GM18498 (cell line): ENCODE measurements at regions not wholly inside any gene's neighbourhood (a gene's known extent, or its start where the extent isn't known, plus 50 kb on each side); places are given as distances from the start of the nearest gene placed in this dataset.
"Not testable (repeated sequence)": the region's sequence is repeated elsewhere in the genome, so short reads cannot be mapped to it uniquely, and the experiment has no call there.

Experiments used
- ATAC-seq: cut with Tn5 transposase; IDR thresholded peaks from one replicate; pipeline ENCODE4 v1.9.1; 2021; ENCODE audit warnings: mild to moderate bottlenecking, moderate library complexity; ENCODE audit not compliant: unreplicated experiment

DNA sequence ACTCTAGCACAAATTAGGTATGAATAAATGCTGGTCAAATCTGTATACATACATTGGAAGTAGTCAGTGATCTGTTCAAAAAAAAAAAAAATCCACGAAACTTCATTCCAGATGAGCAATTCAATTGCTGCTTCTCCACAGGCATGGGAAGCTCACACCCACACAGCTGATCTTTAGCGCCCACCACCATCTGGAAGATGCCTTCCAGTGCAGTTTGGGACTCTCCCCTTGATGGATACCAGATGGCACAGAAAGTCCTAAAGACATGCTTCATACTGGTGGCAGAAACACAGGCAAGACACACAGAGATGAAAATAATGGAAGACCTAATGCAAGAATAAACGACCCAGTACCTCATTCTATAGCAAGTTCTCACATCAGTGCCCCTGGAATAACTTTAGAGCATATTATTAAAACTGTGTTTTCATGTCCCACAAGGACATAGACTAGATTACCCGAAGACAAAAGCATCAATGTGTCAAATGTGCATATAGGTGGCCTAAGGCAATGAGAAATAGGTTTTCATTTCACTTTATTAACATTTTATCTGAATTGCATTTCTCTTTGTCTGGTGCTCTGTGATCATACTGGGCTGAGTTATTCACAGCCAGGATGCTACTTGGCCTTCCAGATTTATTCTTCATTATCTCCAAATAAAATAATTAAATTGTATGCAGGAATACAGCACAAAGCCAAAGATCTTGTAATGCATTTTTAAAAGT lies 135.4 kb upstream of the TAS2R1 start:
- no peak for ATAC-seq

- ATAC-seq: no peak
Observed at GRCh38 chr5:9761706-9762105, 131.6 kb upstream of the TAS2R1 start.

DNA sequence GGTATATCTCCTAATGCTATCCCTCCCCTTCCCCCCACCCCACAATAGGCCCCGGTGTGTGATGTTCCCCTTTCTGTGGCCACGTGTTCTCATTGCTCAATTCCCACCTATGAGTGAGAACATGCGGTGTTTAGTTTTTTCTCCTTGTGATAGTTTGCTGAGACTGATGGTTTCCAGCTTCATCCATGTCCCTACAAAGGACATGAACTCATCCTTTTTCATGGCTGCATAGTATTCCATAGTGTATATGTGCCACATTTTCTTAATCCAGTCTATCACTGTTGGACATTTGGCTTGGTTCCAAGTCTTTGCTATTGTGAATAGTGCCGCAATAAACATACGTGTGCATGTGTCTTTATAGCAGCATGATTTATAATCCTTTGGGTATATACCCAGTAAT lies 122.5 kb upstream of the TAS2R1 start:
- ATAC-seq: not testable (repeated sequence)

- ATAC-seq: no peak
Observed at GRCh38 chr5:9743507-9743906, 113.4 kb upstream of the TAS2R1 start.

GRCh38 chr5:9742848-9743247 lies 112.7 kb upstream of the TAS2R1 start:
- no peak for ATAC-seq

- ATAC-seq: no peak
Observed at GRCh38 chr5:9739135-9739534, 109.0 kb upstream of the TAS2R1 start.

GRCh38 chr5:9737265-9737664 lies 107.1 kb upstream of the TAS2R1 start:
- ATAC-seq: no peak

DNA sequence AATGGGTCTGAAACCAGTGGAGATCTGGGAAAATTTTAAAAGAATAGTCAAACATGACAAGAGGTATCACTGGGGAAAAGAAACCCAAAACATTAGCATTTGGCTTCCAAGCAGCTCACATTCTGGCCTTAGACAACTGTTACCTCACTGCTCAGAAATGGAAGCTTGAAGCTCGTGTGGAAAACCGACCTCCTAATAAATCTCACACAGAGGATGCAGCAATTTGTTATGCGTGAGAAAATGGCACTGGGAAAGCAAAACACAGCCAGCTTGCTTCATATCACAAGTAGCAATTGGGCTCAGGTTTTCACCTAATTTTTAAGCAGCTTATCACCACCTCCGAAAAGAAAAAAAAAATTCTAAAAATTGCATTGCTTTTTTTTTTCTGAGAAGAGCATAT lies 103.3 kb upstream of the TAS2R1 start:
- no peak for ATAC-seq

GRCh38 chr5:9731159-9731558 lies 101.0 kb upstream of the TAS2R1 start:
- ATAC-seq: no peak

DNA sequence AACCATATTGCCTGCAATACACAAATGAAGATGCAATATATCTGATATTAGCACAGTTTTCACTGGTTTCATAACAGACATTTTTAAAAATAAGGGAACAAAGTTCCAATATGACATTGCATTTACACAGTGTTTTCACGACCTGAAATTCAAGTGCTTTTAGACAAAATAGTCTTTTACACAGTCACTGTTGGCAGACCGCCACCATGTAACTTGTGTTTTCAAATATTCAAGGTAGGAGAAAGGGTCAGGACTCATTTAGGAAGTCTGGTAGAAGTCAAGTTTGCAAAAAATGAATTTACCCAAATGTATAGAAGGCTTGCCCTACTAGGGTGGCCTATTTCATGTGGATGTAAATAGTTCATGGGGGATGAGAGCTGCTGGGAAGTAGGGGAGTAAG lies 98.1 kb upstream of the TAS2R1 start:
- no peak for ATAC-seq

- ATAC-seq: no peak
Observed at GRCh38 chr5:9726931-9727330, 96.8 kb upstream of the TAS2R1 start.

- ATAC-seq: not testable (repeated sequence)
Observed at GRCh38 chr5:9725265-9725664, 95.1 kb upstream of the TAS2R1 start.

GRCh38 chr5:9724707-9725106 lies 94.6 kb upstream of the TAS2R1 start:
- no peak for ATAC-seq

- ATAC-seq: no peak
Observed at GRCh38 chr5:9722601-9723180, 92.5 kb upstream of the TAS2R1 start.

GRCh38 chr5:9721161-9721560 lies 91.0 kb upstream of the TAS2R1 start:
- ATAC-seq: no peak

DNA sequence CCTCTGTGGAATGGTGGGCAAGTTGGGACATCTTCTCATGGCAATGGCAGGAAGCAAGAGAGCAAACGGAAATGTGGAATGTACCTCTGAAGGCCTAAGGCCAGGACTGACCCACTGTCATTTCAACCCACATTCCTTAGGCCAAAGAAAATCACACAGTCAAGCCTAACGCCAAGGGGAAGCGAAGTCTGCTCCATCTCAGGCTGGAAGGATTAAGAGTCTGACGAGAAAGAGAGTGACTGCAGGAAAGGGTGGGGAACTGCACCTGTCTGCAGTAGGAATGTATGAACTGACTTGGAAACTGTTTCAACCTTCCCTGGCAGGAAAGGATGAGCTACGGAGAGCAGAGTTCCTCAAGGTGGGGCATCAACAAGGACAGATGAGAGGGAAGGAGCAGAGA lies 90.2 kb upstream of the TAS2R1 start:
- ATAC-seq: no peak

DNA sequence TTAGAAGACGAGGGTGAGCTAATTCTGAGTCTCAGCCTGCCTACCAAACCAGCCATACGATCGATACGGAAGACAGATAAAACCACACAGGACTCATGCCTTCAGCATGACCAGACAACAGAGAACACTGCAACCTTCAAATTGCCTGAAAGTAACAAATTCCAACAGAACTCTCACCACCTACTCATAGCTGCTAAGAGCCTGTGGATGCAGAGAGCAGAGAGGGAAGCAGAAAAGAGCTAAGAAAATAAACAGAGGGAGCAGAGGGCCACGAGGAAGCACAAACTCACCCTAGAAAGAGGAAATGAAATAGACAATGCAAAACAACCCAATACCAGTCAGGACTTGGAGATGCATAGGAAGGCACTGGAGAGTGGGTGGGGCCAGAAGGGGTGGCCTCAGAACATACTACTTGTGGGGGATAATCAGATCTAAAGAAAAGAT lies 86.7 kb upstream of the TAS2R1 start:
- peak; percentile 81 for ATAC-seq

- ATAC-seq: no peak
Observed at GRCh38 chr5:9715891-9716335, 85.8 kb upstream of the TAS2R1 start.

DNA sequence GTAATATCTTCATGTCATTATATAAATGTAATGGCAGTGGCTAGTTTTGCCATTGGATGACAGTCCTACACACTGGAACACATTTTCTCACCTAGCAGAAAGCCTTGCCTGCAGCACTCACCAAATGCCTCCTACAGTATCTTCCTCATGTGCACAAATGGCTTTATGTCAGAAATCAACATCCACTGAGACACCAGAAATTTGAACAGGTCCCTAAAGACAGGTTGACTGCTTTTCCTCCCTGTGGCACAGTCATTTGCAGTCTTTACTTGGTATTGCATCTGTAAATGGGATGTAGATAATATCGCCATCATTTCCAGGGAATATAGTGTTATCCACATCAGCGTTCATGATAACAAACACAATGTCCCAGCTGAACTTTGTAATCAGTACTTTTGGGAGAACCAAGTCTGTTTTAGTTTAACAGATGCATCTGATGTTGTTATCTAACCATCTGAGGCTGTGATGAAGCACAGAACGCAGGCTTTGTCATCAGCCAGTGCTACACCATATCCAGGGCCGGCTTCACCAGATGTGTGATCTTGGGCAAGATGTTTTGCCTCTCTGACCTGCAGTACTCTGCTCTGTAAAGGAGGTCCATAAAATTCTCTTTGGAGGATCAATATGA lies 83.9 kb upstream of the TAS2R1 start:
- no peak for ATAC-seq

DNA sequence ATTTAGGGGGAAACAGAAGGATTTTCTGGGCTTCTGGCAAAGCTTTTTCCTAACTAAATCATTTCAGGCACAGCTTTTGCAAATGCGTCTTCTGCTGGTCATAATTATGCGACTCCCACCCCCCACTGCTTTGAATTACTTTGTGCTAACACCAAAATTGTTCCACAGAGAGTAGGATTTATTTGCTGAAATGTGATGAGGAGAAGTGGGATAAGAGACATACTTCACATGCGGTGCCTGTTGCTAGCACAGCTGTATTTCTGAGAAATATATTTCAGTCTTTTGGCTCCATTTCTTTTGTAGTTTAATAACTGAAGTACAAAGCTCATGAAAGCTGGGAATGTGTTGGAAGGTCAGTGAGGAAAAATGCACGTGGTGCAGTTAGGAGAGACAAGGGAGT lies 83.2 kb upstream of the TAS2R1 start:
- ATAC-seq: no peak

DNA sequence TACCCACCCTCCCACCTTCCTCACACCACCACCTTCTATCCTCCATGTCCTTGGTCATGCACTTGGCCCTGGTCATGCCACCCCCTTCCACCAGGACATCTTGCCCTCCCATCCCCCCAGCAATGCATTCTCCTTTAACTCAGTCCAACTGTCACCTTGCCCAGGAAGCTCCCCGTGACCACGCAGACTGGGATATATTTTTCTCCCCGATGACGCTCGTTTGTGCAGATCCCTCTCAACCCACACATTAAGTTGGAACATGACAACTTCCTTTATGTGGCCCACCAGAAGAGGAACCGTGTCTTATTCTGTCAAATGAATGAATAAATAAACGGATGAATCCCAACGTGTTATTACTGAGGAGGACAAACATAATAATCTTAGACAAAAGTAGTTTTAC lies 82.8 kb upstream of the TAS2R1 start:
- ATAC-seq: no peak

- no peak for ATAC-seq
Observed at GRCh38 chr5:9712506-9712905, 82.4 kb upstream of the TAS2R1 start.
